Suprapubic skin (tissue), 4 donors: ENCODE measurements at regions not wholly inside any gene's neighbourhood (a gene's known extent, or its start where the extent isn't known, plus 50 kb on each side); places are given as distances from the start of the nearest gene placed in this dataset.

Source experiments
- DNase-seq, 2 donors: peaks; one replicate each; pipeline ENCODE4 v3.0.0-alpha.2; 2019; ENCODE audit warnings: low spot score in 2 of 2
- H3K27ac ChIP-seq: fragments of 200-600 bp; sonication (generic); one replicate; pipeline ENCODE4 v1.5.1; 2019
- H3K27me3 ChIP-seq: fragments of 200-600 bp; sonication (generic); one replicate; pipeline ENCODE4 v1.5.1; 2019
- H3K36me3 ChIP-seq: fragments of 200-600 bp; sonication (generic); one replicate; pipeline ENCODE4 v1.5.1; 2019
- H3K4me1 ChIP-seq: fragments of 200-600 bp; sonication (generic); one replicate; pipeline ENCODE4 v1.5.1; 2019
- H3K4me3 ChIP-seq: fragments of 200-600 bp; sonication (generic); one replicate; pipeline ENCODE4 v1.5.1; 2019; ENCODE audit warnings: mild to moderate bottlenecking
- H3K9me3 ChIP-seq: fragments of 200-600 bp; sonication (generic); one replicate; pipeline ENCODE4 v1.5.1; 2019
- EP300 ChIP-seq: sonication (generic); formaldehyde crosslinking; IDR thresholded peaks from one replicate; pipeline ENCODE4 v1.6.1; 2017; ENCODE audit warnings: antibody characterized with exemption
- POLR2A ChIP-seq, 2 donors: fragments of 450-650 bp; IDR thresholded peaks; one replicate each; pipeline ENCODE4 v1.6.1; 2017; ENCODE audit warnings: antibody characterized with exemption in 2 of 2, mild to moderate bottlenecking in 2 of 2, moderate library complexity in 2 of 2
- POLR2AphosphoS5 ChIP-seq, 3 donors: sonication (generic); formaldehyde crosslinking; IDR thresholded peaks; one replicate each; pipeline ENCODE4 v1.6.1; 2017; ENCODE audit warnings: antibody characterized with exemption in 3 of 3
- WGBS: methylation state at CpG from one replicate; pipeline ENCODE4 v1.1.5; 2018; 5-methylcytosine and 5-hydroxymethylcytosine counted together
- TF ChIP-seq, protein P1 (sequence below), 2 donors: fragments of 200-600 bp in 1 of 2; fragments of 450-650 bp in 1 of 2; sonication (generic) in 1 of 2; IDR thresholded peaks; one replicate each; pipeline ENCODE4 v1.5.1; 2016 to 2019; ENCODE audit warnings: antibody characterized with exemption in 2 of 2, mild to moderate bottlenecking in 1 of 2, moderate library complexity in 1 of 2

DNA sequence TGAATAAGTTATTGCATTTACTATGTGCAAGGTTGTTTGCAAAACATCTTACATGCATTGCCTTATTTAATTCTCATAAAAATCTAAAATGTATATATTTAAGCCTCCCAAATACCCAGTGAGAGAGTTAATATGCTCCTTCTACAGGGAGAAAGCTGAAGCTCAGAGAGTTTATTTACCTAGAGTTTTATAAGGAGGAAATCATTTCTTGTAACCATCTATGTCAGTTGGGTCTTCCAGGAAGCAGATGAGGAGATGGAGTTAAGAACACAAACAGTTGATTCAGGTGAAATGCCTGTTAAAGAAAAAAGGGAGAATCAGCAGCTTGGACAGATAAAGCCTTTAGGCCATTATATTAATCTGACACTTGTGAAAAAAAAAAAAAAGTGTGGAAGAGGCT is 62.6 kb upstream of the DHX40 start:
- H3K4me1 ChIP-seq: no peaks in the 10 kb centered on the region
- TF ChIP-seq, protein P1, sequence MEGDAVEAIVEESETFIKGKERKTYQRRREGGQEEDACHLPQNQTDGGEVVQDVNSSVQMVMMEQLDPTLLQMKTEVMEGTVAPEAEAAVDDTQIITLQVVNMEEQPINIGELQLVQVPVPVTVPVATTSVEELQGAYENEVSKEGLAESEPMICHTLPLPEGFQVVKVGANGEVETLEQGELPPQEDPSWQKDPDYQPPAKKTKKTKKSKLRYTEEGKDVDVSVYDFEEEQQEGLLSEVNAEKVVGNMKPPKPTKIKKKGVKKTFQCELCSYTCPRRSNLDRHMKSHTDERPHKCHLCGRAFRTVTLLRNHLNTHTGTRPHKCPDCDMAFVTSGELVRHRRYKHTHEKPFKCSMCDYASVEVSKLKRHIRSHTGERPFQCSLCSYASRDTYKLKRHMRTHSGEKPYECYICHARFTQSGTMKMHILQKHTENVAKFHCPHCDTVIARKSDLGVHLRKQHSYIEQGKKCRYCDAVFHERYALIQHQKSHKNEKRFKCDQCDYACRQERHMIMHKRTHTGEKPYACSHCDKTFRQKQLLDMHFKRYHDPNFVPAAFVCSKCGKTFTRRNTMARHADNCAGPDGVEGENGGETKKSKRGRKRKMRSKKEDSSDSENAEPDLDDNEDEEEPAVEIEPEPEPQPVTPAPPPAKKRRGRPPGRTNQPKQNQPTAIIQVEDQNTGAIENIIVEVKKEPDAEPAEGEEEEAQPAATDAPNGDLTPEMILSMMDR (IDR thresholded peaks at IDR 0.05): no peak
- no peak for TF ChIP-seq POLR2AphosphoS5 (IDR thresholded peaks at IDR 0.05)
- no peak for TF ChIP-seq POLR2A (IDR thresholded peaks at IDR 0.05)
- no peak for TF ChIP-seq EP300

DNA sequence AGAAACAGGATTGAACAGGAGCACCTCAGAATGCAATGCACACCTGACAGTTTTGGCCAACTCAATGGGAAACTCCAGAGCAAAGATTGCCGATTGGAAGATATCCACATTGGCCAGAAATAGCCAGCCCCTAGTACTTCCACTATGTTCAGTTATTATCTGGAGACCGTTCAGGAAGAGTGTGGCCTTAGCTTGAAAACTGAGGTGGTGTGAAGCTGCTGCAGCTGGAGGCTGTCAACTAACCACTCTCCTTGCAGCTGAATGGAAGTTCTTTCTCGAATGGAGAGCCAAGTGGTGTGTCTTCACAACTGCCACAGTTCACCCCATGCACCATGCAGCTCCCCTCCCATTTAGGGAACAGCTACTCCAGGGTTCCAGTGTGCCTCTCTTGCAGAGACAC is 61.9 kb upstream of the DHX40 start:
- H3K27ac ChIP-seq: no peak overlapping the region
- no peak overlapping the region for H3K4me3 ChIP-seq
- TF ChIP-seq POLR2AphosphoS5 (IDR thresholded peaks at IDR 0.05) (no peak), POLR2A (IDR thresholded peaks at IDR 0.05) (no peak), EP300 (no peak)
- TF ChIP-seq, protein P1 (IDR thresholded peaks at IDR 0.05): no peak
- no peaks in the 10 kb centered on the region for H3K4me1 ChIP-seq
- no peak for DNase-seq
- no peaks in the 10 kb centered on the region for H3K9me3 ChIP-seq
- H3K36me3 ChIP-seq: no peaks in the 10 kb centered on the region
- 92% methylated on average over 3 of the region's 3 CpGs for WGBS
- no peaks in the 10 kb centered on the region for H3K27me3 ChIP-seq

More for the DNA sequence above, 62.6 kb upstream of the DHX40 start:
- Histone ChIP-seq H3K36me3 (no peaks in the 10 kb centered on the region), H3K9me3 (no peaks in the 10 kb centered on the region), H3K27ac (no peak overlapping the region), H3K4me3 (no peak overlapping the region), H3K27me3 (no peaks in the 10 kb centered on the region)
- DNase-seq: no peak

DNA sequence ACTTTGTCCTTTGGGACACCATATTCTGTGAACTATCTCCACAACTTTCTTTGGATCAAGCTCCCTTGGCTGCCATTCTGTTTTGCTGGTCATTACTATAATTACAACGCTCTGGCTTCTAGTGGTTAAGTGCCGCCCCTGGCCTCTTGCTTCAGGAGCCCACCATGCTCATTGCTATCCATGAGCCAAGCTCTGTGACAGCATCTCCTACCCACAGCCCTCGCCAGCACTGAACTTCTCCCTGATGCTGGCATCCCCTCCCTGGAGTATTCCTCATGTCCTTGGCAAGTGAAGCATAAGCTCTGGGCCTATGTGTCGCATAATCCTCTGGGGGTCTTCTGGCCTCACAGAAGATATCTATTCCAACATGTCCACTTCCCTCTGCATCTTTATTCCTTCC is 60.6 kb upstream of the DHX40 start:
- no peak for DNase-seq
- WGBS: 94% methylated on average over 4 of the region's 4 CpGs
- H3K36me3 ChIP-seq: no peaks in the 10 kb centered on the region

DNA sequence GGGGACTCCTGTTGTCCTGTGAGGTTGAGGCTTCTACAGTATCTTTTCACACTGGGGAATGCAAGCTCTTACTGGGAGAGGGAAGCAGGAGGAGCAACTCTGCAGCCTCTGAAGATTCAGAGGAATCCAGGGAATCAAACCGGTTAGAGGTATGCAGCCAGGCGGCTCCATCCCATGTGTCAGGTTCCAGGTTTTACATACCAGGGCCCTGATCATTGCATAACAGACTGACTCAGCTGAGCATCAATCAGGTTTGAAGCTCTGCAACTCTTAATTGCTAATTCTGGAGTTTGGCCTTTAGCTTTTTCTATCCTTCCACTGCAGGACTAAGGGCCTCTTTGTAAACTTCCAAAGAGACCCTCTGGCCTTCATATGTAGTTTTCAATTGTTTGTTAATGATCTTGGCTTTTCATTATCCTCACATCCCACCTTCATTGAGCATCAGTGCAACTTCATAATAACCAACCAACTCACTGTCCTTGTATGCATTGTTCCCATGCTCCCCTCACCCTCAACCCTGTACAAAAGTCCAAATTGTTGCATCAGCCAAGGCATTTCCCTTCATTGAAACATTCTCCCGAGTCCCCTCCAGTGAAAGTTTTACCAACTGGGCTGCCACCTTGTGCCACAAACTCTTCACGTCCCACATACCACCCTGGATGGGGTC is 59.7 kb upstream of the DHX40 start:
- 62% methylated on average over 4 of the region's 4 CpGs for WGBS
- no peaks in the 10 kb centered on the region for H3K27me3 ChIP-seq

More for the DNA sequence above, 60.6 kb upstream of the DHX40 start:
- Histone ChIP-seq H3K27me3 (no peaks in the 10 kb centered on the region), H3K9me3 (no peaks in the 10 kb centered on the region), H3K27ac (no peak overlapping the region), H3K4me3 (no peak overlapping the region), H3K4me1 (no peaks in the 10 kb centered on the region)
- TF ChIP-seq EP300: no peak
- TF ChIP-seq, protein P1 (IDR thresholded peaks at IDR 0.05): no peak
- no peak for TF ChIP-seq POLR2AphosphoS5 (IDR thresholded peaks at IDR 0.05)
- TF ChIP-seq POLR2A (IDR thresholded peaks at IDR 0.05): no peak

More for the DNA sequence above, 59.7 kb upstream of the DHX40 start:
- Histone ChIP-seq H3K4me1 (no peaks in the 10 kb centered on the region), H3K36me3 (no peaks in the 10 kb centered on the region), H3K27ac (no peak overlapping the region), H3K4me3 (no peak overlapping the region), H3K9me3 (no peaks in the 10 kb centered on the region)
- TF ChIP-seq POLR2A (IDR thresholded peaks at IDR 0.05): no peak
- TF ChIP-seq, protein P1 (IDR thresholded peaks at IDR 0.05): no peak
- TF ChIP-seq POLR2AphosphoS5 (IDR thresholded peaks at IDR 0.05): no peak
- no peak for TF ChIP-seq EP300
- DNase-seq: no peak
